Spleen (tissue), 7 donors: ENCODE measurements at regions not wholly inside any gene's neighbourhood (a gene's known extent, or its start where the extent isn't known, plus 50 kb on each side); places are given as distances from the start of the nearest gene placed in this dataset.

ENCODE experiments used
- POLR2A ChIP-seq, 3 donors: fragments of 450-650 bp; IDR thresholded peaks; one replicate each; pipeline ENCODE4 v1.5.1; 2017; ENCODE audit warnings: antibody characterized with exemption in 3 of 3, mild to moderate bottlenecking in 1 of 3
- POLR2AphosphoS5 ChIP-seq, 3 donors: sonication (generic); formaldehyde crosslinking; IDR thresholded peaks; one replicate each; pipeline ENCODE4 v1.5.1; 2017; ENCODE audit warnings: antibody characterized with exemption in 3 of 3
- TF ChIP-seq, protein P1 (sequence below), 11 experiments: fragments of 200-600 bp in 7 of 11; fragments of 450-650 bp in 4 of 11; sonication (generic) in 4 of 11; IDR thresholded peaks in 8 of 11; conservative IDR thresholded peaks in 3 of 11; 1 replicate in 7 of 11; 2 replicates in 4 of 11; pipeline versions ENCODE4 v1.4.0 to v1.8.0; 2016 to 2021; ENCODE audit warnings: antibody characterized with exemption in 11 of 11, inconsistent platforms in 4 of 11, mild to moderate bottlenecking in 1 of 11
- donor health status: DM: no; HTN: no; CAD: no; lungs with moderate emphysema.
- donor health status: DM: no; HTN: no; CAD: no.
- donor health status: DM: no; HTN: no; CAD: no.

DNA sequence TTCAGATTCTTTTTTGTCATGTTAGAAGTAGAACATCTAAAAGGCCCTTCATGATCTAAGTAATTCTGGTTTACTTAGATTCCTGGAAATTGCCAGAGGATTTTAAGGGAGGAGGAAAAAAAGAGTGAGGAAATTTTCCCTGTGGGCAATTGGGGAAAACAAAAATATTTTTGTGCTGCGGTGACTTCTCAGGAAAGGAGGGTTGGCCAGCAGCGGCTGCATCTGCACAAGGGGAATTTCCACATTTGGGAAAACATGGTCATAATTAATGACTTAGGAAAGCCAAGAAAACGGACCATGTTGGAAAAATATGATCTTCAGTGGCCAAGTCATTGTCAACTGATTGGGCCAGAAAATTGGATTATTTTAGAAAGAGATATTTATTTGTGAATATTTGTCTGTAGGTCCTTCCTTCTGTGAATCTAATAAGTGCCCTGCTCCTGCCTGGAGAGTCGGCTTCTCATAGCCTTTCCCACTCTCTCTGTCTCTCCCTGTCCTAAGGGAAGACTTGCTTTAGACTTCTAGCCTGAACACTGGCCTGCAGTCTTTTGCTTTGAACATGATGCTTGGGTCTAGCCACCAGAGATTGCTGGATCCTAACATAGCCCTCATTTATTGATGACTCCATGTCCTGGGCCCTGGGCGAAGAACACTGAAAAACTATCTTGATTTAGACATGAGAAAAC is 124.2 kb upstream of the MKLN1 start:
- TF ChIP-seq POLR2AphosphoS5 (IDR thresholded peaks at IDR 0.05) (no peak), POLR2A (IDR thresholded peaks at IDR 0.05) (no peak)
- TF ChIP-seq, protein P1, sequence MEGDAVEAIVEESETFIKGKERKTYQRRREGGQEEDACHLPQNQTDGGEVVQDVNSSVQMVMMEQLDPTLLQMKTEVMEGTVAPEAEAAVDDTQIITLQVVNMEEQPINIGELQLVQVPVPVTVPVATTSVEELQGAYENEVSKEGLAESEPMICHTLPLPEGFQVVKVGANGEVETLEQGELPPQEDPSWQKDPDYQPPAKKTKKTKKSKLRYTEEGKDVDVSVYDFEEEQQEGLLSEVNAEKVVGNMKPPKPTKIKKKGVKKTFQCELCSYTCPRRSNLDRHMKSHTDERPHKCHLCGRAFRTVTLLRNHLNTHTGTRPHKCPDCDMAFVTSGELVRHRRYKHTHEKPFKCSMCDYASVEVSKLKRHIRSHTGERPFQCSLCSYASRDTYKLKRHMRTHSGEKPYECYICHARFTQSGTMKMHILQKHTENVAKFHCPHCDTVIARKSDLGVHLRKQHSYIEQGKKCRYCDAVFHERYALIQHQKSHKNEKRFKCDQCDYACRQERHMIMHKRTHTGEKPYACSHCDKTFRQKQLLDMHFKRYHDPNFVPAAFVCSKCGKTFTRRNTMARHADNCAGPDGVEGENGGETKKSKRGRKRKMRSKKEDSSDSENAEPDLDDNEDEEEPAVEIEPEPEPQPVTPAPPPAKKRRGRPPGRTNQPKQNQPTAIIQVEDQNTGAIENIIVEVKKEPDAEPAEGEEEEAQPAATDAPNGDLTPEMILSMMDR (IDR thresholded peaks at IDR 0.05 in 8 of 11, conservative IDR thresholded peaks at IDR 0.05 in 3 of 11): no peak
